HepG2 (cell line): ENCODE measurements at regions not wholly inside any gene's neighbourhood (a gene's known extent, or its start where the extent isn't known, plus 50 kb on each side); places are given as distances from the start of the nearest gene placed in this dataset.

Experiments
- GMEB1 ChIP-seq: sonication (generic); formaldehyde crosslinking; IDR thresholded peaks from 2 replicates; pipeline ENCODE4 v1.5.1; 2020; ENCODE audit warnings: missing genetic modification reagents, mild to moderate bottlenecking, borderline replicate concordance
- HNF1A ChIP-seq, 2 experiments: sonication (generic) in 1 of 2; formaldehyde crosslinking in 1 of 2; IDR thresholded peaks; 2 replicates each; pipeline versions ENCODE4 v1.4.0 to v1.6.1; 2016 to 2020; ENCODE audit warnings: borderline replicate concordance in 1 of 2, low read depth in 1 of 2, mild to moderate bottlenecking in 1 of 2, missing genetic modification reagents in 1 of 2
- KDM6A ChIP-seq: IDR thresholded peaks from 2 replicates; pipeline ENCODE4 v1.6.1; 2016; ENCODE audit warnings: low read depth
- PAXIP1 ChIP-seq: sonication (generic); formaldehyde crosslinking; conservative IDR thresholded peaks from 2 replicates; pipeline ENCODE4 v1.4.0; 2020; ENCODE audit warnings: mild to moderate bottlenecking, missing genetic modification reagents, moderate library complexity
- PRPF4 ChIP-seq: fragments of 200-400 bp; formaldehyde crosslinking; IDR thresholded peaks from 2 replicates; pipeline ENCODE4 v1.6.1; 2016; ENCODE audit warnings: low read length, low read depth; ENCODE audit not compliant: poor library complexity, severe bottlenecking
- RCOR2 ChIP-seq: IDR thresholded peaks from 2 replicates; pipeline ENCODE4 v1.6.1; 2016; ENCODE audit warnings: missing biosample characterization, missing genetic modification reagents
- THAP11 ChIP-seq: IDR thresholded peaks from 2 replicates; pipeline ENCODE4 v1.6.1; 2016; ENCODE audit warnings: missing biosample characterization, missing genetic modification reagents
- ZEB1 ChIP-seq: IDR thresholded peaks from 2 replicates; pipeline ENCODE4 v1.6.1; 2012; ENCODE audit warnings: mild to moderate bottlenecking, low read depth, inconsistent platforms; ENCODE audit not compliant: insufficient replicate concordance
- ZNF207 ChIP-seq: fragments of 450-650 bp; IDR thresholded peaks from 2 replicates; pipeline ENCODE4 v1.6.1; 2016; ENCODE audit warnings: antibody characterized with exemption, borderline replicate concordance
- ZNF318 ChIP-seq: sonication (generic); formaldehyde crosslinking; IDR thresholded peaks from 2 replicates; pipeline ENCODE4 v1.4.0; 2020; ENCODE audit warnings: mild to moderate bottlenecking, missing genetic modification reagents

- TF ChIP-seq PAXIP1 (CRISPR knock-in tag), result peak; percentile 95
- no peak for TF ChIP-seq ZNF207
- peak; percentile 70; the same call in 1 of the 2 replicates for TF ChIP-seq RCOR2 (CRISPR knock-in tag)
- TF ChIP-seq PRPF4, result no peak
- peak; percentile 43 for TF ChIP-seq ZEB1
- TF ChIP-seq KDM6A (CRISPR knock-in tag), result peak; percentile 19; the same call in 1 of the 2 replicates
- TF ChIP-seq ZNF318, result no peak
- peak; percentile 32; the same call in 1 of the 2 replicates for TF ChIP-seq GMEB1 (CRISPR knock-in tag)
- peak; percentile 35; the same call in 1 of the 2 replicates for TF ChIP-seq HNF1A (IDR thresholded peaks at IDR 0.05; ENCODE audit: low read depth)
- no peak for TF ChIP-seq HNF1A (CRISPR knock-in tag; IDR thresholded peaks at IDR 0.05; ENCODE audit: borderline replicate concordance)
- TF ChIP-seq THAP11 (CRISPR knock-in tag), result peak; percentile 60
Measured at GRCh38 chr1:87642581-87643221, 314.0 kb downstream of the LMO4 start (continued).
